C1 segment of cervical spinal cord (tissue), 14 donors: ENCODE measurements at regions not wholly inside any gene's neighbourhood (a gene's known extent, or its start where the extent isn't known, plus 50 kb on each side); places are given as distances from the start of the nearest gene placed in this dataset.

Experiments
- DNase-seq, 14 donors: peaks; one replicate each; lab custom pipeline; 2025; lab: John Stamatoyannopoulos, UW

GRCh38 chr4:149121023-149121404 lies 678.8 kb upstream of the NR3C2 start:
- DNase-seq, result no peak

DNA sequence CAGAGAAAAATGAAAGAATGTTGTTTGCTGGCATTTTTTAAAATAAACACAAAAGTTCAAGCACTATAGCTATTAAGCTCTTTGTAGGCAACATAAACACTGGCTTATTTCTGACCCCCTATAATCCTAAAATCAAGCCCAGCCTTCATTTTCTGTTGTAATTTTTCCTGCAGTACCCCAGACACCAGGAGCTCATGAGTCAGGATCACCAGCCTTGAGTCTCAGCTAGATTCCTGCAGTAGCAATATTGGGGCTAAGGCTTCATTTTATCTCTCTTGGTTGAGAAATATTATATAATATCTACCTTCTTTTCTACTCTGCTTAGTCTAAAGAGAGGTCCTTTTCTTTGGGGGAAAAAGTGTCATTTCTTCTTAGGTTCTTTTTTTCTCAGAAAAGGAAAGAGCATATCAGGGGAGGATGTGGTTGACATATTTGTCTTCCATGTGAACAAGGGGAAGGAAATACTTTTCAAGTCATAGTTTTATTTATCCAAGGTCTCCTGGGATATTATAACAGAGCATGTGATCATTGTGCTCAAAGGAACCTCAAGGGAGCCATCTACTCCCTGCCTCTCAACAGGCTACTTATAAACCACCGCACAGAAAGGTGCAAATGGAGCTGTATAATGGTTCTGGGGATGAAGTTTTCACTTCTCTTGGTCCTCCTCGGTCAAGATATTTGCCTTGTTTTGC lies 678.3 kb upstream of the NR3C2 start:
- DNase-seq, result no peak

DNA sequence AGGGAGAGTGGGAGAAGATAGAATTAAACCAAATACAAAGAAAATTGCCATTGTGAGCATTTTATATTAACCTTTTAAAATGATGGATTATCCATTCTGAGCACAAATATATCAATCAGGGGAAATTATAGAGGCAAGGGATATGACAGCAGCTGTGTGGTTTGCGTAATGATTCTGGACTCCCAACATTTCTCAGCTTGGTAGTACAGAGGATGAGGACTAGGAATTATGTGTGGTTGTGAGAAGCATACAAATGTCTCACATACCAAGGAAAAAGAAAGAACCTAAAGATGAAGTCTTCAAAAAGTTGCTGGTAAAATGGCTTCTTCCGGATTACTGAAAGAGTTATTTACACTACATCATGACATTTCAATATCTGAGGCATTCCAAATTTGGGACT lies 674.6 kb upstream of the NR3C2 start:
- no peak for DNase-seq

- DNase-seq, result no peak
Measured at GRCh38 chr4:149113804-149114430, 671.7 kb upstream of the NR3C2 start.

- DNase-seq, result no peak
Measured at GRCh38 chr4:149112109-149112508, 669.9 kb upstream of the NR3C2 start.

DNA sequence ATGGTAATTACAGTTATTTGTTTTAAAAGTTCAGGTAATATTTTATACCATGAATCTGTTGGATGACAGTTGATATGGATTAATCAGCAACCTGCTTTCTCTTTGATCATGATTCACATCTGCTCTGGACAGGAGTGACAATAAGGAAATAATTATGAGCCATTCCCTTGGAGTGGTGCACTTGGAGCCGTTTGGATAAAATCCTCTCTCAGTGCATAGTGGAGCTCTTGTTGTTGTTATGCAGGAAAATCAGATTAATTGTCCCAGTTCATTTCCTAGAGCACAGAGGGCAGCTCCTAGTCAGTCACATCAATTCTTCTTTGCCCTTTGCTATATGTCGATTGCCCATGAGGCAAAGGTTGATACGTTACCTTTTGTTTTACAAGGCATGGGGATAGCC lies 668.3 kb upstream of the NR3C2 start:
- no peak for DNase-seq

DNA sequence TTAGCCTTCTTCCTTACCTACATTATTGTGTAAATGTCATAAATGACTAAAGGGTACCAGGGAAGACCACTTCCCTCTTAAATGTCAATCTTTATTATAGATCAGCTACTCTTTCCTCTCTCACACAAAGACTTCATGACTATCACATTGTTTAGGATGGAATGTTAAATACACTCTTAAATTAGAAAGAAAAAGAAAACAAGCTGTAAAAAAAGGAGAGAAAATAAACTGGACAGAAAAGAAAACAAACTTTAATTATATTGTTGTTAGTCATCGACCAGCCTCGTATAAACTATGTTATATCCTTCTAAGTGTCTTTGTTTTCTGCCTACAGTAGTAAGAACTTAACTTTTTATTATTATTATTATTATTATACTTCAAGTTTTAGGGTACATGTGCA lies 666.4 kb upstream of the NR3C2 start:
- no peak for DNase-seq

DNA sequence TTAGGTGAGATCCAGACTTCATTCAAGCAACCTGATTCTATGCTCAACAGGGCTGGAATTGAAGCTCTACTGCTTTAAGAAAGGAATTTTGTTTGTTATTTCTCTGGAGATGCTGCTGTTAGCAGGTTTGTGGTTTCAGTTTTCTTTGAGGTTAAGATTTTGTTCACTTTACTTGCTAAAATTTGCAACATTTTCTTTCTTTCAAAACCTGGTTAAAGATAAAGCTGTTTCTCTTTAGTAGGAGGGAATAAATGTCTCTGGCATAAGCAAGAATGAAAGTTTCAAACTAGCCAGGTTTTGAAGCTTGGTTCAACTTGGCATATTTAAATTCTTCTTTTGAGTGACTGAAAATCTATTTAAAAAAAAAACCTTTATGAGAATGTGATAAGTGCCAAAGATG lies 660.6 kb upstream of the NR3C2 start:
- no peak for DNase-seq

GRCh38 chr4:149101649-149102048 lies 659.4 kb upstream of the NR3C2 start:
- no peak for DNase-seq

DNA sequence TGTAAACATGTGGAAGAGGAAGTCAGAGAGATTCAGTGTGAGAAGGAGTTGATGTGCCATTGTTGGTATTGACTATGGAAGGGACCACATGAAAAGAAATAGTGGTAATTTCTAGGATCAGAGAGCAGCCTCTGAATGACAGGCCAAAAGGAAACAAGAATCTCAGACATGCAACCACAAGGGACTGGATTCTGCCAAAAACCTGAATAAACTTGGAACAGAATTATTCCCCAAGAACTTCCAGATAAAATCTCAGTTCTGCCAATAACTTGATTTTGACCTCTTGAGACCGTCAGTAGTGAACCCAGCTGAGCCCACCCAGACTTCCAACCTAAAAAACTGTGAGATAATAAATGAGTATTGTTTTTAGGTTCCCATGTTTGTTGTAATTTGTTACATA lies 653.6 kb upstream of the NR3C2 start:
- no peak for DNase-seq

GRCh38 chr4:149095001-149095400 lies 652.8 kb upstream of the NR3C2 start:
- DNase-seq, result no peak

DNA sequence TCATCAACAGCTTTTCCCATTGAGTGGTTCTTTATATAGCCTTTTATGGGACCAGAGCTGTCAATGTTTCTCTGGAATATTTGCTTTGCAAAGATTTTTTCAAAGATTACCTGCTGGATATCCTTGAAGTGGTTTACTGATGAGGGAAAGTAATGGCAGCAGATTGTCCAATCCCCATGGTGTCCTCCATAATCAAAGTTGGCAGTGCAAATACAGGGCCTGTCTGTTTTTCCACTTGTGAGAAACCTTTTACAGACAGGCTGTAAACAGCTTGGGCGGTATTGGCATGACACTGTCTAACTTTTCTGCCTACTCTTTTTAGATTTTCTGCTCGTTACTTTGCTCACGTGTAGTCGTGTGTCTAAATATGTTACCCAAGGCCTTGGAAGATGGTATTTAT lies 641.9 kb upstream of the NR3C2 start:
- DNase-seq, result no peak

- no peak for DNase-seq
Measured at GRCh38 chr4:149077181-149077580, 635.0 kb upstream of the NR3C2 start.

DNA sequence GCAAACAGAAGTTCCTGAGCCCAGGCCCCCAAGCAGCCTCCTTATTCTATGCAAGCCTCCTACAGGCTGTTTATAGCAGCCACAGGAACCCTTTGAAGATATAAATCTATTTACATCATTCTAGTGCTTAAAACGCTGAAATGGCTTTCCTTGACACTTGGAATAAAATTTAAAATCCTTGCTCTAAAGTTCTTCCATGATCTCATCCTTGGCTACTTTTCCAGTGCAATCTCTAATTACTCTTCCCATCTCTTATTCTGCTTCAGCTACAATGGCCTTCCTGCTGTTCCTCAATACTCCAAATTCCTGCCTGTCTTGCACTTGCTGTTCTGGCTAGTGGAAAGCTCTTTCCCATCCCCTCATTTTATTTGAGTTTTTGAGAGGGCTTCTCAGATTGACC lies 634.2 kb upstream of the NR3C2 start:
- DNase-seq, result no peak

DNA sequence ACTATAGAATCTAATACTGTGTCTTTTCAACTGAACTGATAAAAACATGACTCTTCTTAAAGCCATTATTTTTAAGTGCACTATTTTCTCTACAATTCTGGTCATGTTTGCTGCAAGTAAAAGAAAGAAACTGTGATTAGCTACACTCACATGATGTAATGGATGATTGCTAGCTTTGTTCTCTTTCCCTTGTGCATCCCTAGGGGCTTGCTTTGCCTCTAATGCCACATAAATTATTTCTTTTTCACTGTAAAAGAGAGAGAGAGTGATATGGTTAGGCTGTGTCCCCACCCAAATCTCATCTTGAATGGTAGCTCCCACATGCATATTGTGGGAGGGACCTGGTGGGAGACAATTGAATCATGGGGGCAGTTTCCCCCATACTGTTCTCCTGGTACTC lies 630.2 kb upstream of the NR3C2 start:
- DNase-seq, result no peak

DNA sequence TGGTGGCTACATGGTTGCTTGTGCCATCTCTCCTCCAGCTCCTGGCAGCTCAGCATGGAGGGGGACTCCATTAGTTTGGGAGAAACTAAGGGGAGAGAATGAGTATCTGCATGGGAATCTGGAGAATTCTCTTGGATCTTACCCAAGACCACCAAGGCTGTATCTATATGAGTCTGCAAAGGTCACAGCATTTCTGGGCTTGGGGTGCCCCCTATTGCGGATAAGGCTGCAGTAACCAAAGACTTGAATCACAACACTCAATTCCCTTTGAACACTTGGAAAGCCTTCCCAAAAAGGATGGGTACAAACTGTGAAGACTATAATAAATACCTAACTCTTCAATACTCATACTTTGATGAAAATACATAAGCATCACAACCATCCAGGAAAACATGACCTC lies 623.5 kb upstream of the NR3C2 start:
- DNase-seq, result no peak

DNA sequence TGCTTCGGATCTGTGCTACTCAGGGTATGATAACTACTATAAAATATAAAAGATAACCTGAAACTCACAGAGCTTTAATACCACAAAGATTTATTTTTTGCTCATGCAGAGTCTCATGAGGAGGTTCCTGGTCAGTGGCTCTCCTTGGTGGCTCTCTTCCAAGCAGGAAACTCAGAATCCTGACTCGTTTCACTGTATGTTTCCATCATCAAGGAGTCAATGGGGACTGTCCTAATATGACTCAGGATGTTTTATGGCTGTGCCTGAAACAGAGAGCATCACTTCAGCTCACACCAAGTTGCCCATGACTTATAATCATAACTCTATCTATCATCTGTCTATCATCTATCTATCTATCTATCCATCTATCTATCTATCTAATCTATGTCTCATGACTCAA lies 620.8 kb upstream of the NR3C2 start:
- no peak for DNase-seq

GRCh38 chr4:149057594-149057993 lies 615.4 kb upstream of the NR3C2 start:
- DNase-seq, result no peak

DNA sequence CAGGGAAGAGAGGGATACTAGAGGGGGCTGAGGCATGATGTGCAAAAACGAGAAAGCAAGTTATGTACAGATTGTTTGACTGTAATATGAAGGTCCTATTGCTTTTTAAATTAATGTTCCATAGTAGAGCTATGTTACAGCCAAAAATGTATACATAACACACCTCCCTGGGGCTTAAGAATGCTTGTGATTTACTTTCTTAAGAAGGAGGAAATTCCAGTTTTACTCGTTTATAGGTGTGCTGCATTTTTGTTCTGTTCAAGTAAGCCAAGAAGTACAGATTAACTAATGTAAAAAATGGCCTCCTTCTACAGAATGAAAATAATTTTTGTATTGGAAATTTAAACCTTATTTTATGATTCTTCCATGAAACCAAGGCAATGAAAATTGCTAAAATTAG lies 614.4 kb upstream of the NR3C2 start:
- DNase-seq, result no peak

DNA sequence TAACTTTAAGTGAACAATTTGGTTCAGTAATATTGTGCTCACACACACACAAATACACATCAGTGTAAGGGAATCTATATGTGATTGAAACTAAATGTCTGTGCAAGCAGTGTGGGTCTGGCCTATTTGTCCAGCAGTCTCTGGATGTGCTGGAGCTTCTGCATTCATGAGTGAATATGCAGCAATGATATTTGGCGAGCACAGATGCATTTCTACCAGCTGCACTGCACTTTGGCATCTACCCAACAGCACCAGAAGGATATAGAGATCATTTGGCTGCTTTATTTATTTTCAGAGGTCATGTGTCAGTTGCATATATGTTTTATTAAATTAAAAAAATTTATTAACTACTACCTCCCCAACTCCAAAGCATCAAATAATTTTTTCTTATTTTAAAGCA lies 613.4 kb upstream of the NR3C2 start:
- no peak for DNase-seq

- no peak for DNase-seq
Measured at GRCh38 chr4:149050840-149051239, 608.6 kb upstream of the NR3C2 start.

- no peak for DNase-seq
Measured at GRCh38 chr4:149048451-149049143, 606.4 kb upstream of the NR3C2 start.

DNA sequence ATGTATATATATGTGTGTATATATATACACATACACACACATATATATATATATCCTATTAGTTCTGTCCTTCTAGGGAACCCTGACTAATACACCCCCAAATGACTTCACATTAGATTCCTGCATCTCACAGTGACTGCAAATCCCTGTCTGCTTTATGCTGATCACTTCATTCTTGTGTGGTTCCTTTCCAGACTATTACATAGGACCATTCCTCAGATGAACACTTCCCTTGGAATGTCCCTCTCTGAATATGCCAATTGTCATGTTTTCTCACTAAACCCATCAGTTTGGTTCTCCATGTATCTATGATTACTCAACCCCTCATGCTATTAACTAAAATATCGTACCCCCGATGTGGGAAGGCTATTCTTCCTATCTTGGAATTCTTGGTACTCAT lies 605.2 kb upstream of the NR3C2 start:
- no peak for DNase-seq
